ENCODE measurements at regions not wholly inside any gene's neighbourhood (a gene's known extent, or its start where the extent isn't known, plus 50 kb on each side); places are given as distances from the start of the nearest gene placed in this dataset.

GRCh38 chr21:35579520-35580293, 480.6 kb downstream of the SETD4 start:
- no peak for TF ChIP-seq SIN3A (IDR thresholded peaks at IDR 0.05; ENCODE audit: borderline replicate concordance, insufficient read depth, low read depth, low read length)
- no peak for TF ChIP-seq POLR2AphosphoS5 (IDR thresholded peaks at IDR 0.05; ENCODE audit: low read depth, low read length)
